Panc1 (cell line): ENCODE measurements at regions not wholly inside any gene's neighbourhood (a gene's known extent, or its start where the extent isn't known, plus 50 kb on each side); places are given as distances from the start of the nearest gene placed in this dataset.

Experiments used
- ATAC-seq: fragments of 200-7000 bp; cut with Tn5 transposase; 2 replicates; pipeline ENCODE4 v1.9.1; 2020; ENCODE audit warnings: mild to moderate bottlenecking, moderate library complexity
- BruUV-seq: library from RNA; stranded (reverse); fragments of 400-500 nt; replicated peaks from 2 replicates; lab custom pipeline; 2021; lab: Mats Ljungman, UMichigan
- CTCF ChIA-PET: fragments of 300-600 bp; sonication (Branson Sonifier 250); formaldehyde crosslinking; loops from one replicate; lab custom pipeline; 2022; ENCODE audit warnings: antibody characterized with exemption; lab: Charles Lee
- POLR2A ChIA-PET: fragments of 300-600 bp; sonication (Branson Sonifier 250); formaldehyde crosslinking; loops from one replicate; lab custom pipeline; 2022; ENCODE audit warnings: antibody characterized with exemption; lab: Charles Lee
- DNase-seq: peaks from one replicate; pipeline ENCODE4 v3.0.0-alpha.2; 2010; ENCODE audit warnings: low read depth, low spot score
- H3K27ac ChIP-seq: 2 replicates; pipeline ENCODE4 v1.5.1; 2011; ENCODE audit warnings: mild to moderate bottlenecking, low read length, inconsistent platforms
- H3K27me3 ChIP-seq: fragments of 200-500 bp; sonication (Bioruptor generic); 2 replicates; pipeline ENCODE4 v1.6.0; 2014; ENCODE audit warnings: low read length, inconsistent platforms; ENCODE audit not compliant: control insufficient read depth, insufficient read depth
- H3K36me3 ChIP-seq: fragments of 200-500 bp; sonication (Bioruptor generic); 2 replicates; pipeline ENCODE4 v1.5.1; 2014; ENCODE audit warnings: inconsistent platforms, mild to moderate bottlenecking, low read length, moderate library complexity; ENCODE audit not compliant: control insufficient read depth, insufficient read depth
- H3K4me1 ChIP-seq: 2 replicates; pipeline ENCODE4 v1.5.1; 2011; ENCODE audit warnings: inconsistent platforms, mild to moderate bottlenecking, low read length, moderate library complexity; ENCODE audit not compliant: control insufficient read depth, insufficient read depth
- H3K4me3 ChIP-seq, 2 experiments: 2 replicates each; pipeline ENCODE4 v1.5.1; 2011 to 2012; ENCODE audit warnings: low read depth in 2 of 2, low read length in 2 of 2, mild to moderate bottlenecking in 2 of 2, inconsistent platforms in 1 of 2, moderate library complexity in 1 of 2
- H3K9me3 ChIP-seq: fragments of 200-500 bp; sonication (Bioruptor generic); 2 replicates; pipeline ENCODE4 v1.5.1; 2014; ENCODE audit warnings: low read depth, mild to moderate bottlenecking, inconsistent platforms, low read length, moderate library complexity; ENCODE audit not compliant: control insufficient read depth, insufficient read depth
- POLR2AphosphoS5 ChIP-seq: IDR thresholded peaks from 2 replicates; pipeline ENCODE4 v1.6.1; 2012; ENCODE audit warnings: mild to moderate bottlenecking, low read depth, low read length, moderate library complexity
- SIN3A ChIP-seq: IDR thresholded peaks from 2 replicates; pipeline ENCODE4 v1.6.1; 2012; ENCODE audit warnings: low read depth, mild to moderate bottlenecking, low read length, moderate library complexity, borderline replicate concordance; ENCODE audit not compliant: insufficient read depth
- TCF7L2 ChIP-seq: IDR thresholded peaks from 2 replicates; pipeline ENCODE4 v1.6.1; 2011; ENCODE audit warnings: mild to moderate bottlenecking, low read depth, low read length, inconsistent platforms
- in situ Hi-C: cut with HindIII; loops from 2 replicates; pipeline ENCODE4 v1.10.0; 2016; ENCODE audit warnings: low sequenced_read_pairs, low pct_unique_long_range_greater_than_20kb
- intact Hi-C: fragments of 100-400 bp; cut with micrococcal nuclease; formaldehyde crosslinking; loops from one replicate; pipeline ENCODE4 v1.10.0; 2022; ENCODE audit not compliant: unreplicated experiment
- TF ChIP-seq, protein P1 (sequence below), 2 experiments: IDR thresholded peaks; 2 replicates each; pipeline ENCODE4 v1.6.1; 2011 to 2012; ENCODE audit warnings: low read depth in 2 of 2, control low read depth in 1 of 2, low read length in 1 of 2, mild to moderate bottlenecking in 1 of 2, moderate library complexity in 1 of 2; ENCODE audit not compliant: insufficient read depth in 1 of 2
- TF ChIP-seq, protein P2 (sequence below): fragments of 450-650 bp; IDR thresholded peaks from 2 replicates; pipeline ENCODE4 v1.5.1; 2017; ENCODE audit warnings: mild to moderate bottlenecking

DNA sequence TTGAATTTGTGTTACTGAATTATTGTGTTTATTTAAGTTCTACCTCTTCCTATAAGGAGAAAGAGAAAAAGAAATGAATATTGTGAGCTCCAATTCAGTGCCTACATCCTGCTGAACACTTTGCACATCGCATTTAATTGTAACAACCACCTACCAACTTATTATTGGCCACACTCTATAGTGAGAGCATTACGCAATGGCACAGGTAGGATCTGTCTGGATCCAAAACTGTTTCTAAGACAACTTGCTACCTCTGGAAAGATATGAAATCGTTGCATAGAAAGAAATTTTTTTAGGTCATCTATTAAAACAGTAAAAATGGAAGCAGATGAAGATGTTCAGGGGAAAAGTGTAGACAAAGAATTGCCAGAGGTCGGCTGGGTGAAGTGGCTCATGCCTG lies 227.2 kb upstream of the SNX2 start:
- Histone ChIP-seq H3K9me3 (no peaks in the 10 kb centered on the region), H3K36me3 (no peaks in the 10 kb centered on the region), H3K4me1 (no peaks in the 10 kb centered on the region), H3K27me3 (peaks cover 5% of the 10 kb centered on the region; the same call in 1 of the 2 replicates), H3K4me3 (no peak overlapping the region), H3K27ac (no peak overlapping the region)
- ChIA-PET POLR2A (no interaction called here), CTCF (no interaction called here)
- no peak for ATAC-seq
- DNase-seq = no peak
- TF ChIP-seq POLR2AphosphoS5 = no peak
- TF ChIP-seq, protein P1, sequence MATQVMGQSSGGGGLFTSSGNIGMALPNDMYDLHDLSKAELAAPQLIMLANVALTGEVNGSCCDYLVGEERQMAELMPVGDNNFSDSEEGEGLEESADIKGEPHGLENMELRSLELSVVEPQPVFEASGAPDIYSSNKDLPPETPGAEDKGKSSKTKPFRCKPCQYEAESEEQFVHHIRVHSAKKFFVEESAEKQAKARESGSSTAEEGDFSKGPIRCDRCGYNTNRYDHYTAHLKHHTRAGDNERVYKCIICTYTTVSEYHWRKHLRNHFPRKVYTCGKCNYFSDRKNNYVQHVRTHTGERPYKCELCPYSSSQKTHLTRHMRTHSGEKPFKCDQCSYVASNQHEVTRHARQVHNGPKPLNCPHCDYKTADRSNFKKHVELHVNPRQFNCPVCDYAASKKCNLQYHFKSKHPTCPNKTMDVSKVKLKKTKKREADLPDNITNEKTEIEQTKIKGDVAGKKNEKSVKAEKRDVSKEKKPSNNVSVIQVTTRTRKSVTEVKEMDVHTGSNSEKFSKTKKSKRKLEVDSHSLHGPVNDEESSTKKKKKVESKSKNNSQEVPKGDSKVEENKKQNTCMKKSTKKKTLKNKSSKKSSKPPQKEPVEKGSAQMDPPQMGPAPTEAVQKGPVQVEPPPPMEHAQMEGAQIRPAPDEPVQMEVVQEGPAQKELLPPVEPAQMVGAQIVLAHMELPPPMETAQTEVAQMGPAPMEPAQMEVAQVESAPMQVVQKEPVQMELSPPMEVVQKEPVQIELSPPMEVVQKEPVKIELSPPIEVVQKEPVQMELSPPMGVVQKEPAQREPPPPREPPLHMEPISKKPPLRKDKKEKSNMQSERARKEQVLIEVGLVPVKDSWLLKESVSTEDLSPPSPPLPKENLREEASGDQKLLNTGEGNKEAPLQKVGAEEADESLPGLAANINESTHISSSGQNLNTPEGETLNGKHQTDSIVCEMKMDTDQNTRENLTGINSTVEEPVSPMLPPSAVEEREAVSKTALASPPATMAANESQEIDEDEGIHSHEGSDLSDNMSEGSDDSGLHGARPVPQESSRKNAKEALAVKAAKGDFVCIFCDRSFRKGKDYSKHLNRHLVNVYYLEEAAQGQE (IDR thresholded peaks at IDR 0.05; ENCODE audit: insufficient read depth in 1 of 2, low read depth in 2 of 2, low read length in 1 of 2) = no peak
- TF ChIP-seq, protein P2, sequence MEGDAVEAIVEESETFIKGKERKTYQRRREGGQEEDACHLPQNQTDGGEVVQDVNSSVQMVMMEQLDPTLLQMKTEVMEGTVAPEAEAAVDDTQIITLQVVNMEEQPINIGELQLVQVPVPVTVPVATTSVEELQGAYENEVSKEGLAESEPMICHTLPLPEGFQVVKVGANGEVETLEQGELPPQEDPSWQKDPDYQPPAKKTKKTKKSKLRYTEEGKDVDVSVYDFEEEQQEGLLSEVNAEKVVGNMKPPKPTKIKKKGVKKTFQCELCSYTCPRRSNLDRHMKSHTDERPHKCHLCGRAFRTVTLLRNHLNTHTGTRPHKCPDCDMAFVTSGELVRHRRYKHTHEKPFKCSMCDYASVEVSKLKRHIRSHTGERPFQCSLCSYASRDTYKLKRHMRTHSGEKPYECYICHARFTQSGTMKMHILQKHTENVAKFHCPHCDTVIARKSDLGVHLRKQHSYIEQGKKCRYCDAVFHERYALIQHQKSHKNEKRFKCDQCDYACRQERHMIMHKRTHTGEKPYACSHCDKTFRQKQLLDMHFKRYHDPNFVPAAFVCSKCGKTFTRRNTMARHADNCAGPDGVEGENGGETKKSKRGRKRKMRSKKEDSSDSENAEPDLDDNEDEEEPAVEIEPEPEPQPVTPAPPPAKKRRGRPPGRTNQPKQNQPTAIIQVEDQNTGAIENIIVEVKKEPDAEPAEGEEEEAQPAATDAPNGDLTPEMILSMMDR = no peak
- TF ChIP-seq SIN3A = no peak
- no peak for TF ChIP-seq TCF7L2
- intact Hi-C loops (no loop called here), in situ Hi-C loops (no loop called here)
- no TSS peak for BruUV-seq

DNA sequence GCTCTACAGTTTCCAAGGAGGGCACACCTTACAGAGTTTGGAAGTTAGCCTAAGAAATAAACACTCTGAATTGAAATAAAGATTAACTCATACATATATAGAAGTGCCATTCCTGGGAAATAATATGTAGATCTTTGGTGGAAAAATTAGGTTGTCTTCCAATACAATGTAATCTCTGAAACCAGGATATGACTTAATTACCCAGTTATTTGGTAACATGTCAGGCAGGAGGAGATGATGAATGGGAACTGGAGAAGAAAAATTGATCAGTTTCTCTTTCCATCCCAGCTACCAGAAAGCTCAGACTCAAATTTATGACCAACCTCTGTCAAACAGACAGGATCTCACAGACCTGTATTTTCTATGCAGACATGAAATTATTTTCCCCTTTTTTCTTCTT lies 215.2 kb upstream of the SNX2 start:
- ATAC-seq (no peak), DNase-seq (no peak)
- H3K27me3 ChIP-seq = no peaks in the 10 kb centered on the region; the same call in 1 of the 2 replicates
- ChIA-PET POLR2A (no interaction called here), CTCF (no interaction called here)
- H3K36me3 ChIP-seq = no peaks in the 10 kb centered on the region
- TF ChIP-seq TCF7L2 (no peak), POLR2AphosphoS5 (no peak), SIN3A (no peak)
- TF ChIP-seq, protein P1 (IDR thresholded peaks at IDR 0.05; ENCODE audit: insufficient read depth in 1 of 2, low read depth in 2 of 2, low read length in 1 of 2) = no peak
- TF ChIP-seq, protein P2 = no peak
- no peaks in the 10 kb centered on the region for H3K4me1 ChIP-seq
- no peak overlapping the region for H3K27ac ChIP-seq
- intact Hi-C loops = no loop called here
- BruUV-seq = no TSS peak
- in situ Hi-C loops = no loop called here
- H3K4me3 ChIP-seq = no peak overlapping the region
- no peaks in the 10 kb centered on the region for H3K9me3 ChIP-seq
